HCT116 (cell line): ENCODE measurements at regions not wholly inside any gene's neighbourhood (a gene's known extent, or its start where the extent isn't known, plus 50 kb on each side); places are given as distances from the start of the nearest gene placed in this dataset.

ENCODE experiments used
- ATAC-seq: fragments of 200-7000 bp; cut with Tn5 transposase; 2 replicates; pipeline ENCODE4 v1.9.1; 2020; ENCODE audit warnings: mild to moderate bottlenecking, moderate library complexity
- BruUV-seq: library from RNA; stranded (reverse); fragments of 400-500 nt; replicated peaks from 2 replicates; lab custom pipeline; 2021; lab: Mats Ljungman, UMichigan
- CTCF ChIA-PET: fragments of 300-600 bp; sonication (Branson Sonifier 250); formaldehyde crosslinking; loops from one replicate; lab custom pipeline; 2021; ENCODE audit warnings: antibody characterized with exemption; lab: Charles Lee
- POLR2A ChIA-PET: fragments of 300-600, 350-600 bp; sonication (Branson Sonifier 250); formaldehyde crosslinking; loops from one replicate; lab custom pipeline; 2021; ENCODE audit warnings: antibody characterized with exemption; lab: Charles Lee
- RAD21 ChIA-PET, 2 experiments: fragments of 300-600 bp; sonication (Branson Sonifier 250); formaldehyde crosslinking; loops; one replicate each; lab custom pipeline; 2023; ENCODE audit warnings: low total read pairs in 2 of 2; ENCODE audit not compliant: uncharacterized antibody in 2 of 2, unreplicated experiment in 2 of 2, low non-redundant PET in 1 of 2; lab: Charles Lee
- DNase-seq: peaks from one replicate; pipeline ENCODE4 v3.0.0-alpha.2; 2010; ENCODE audit warnings: low read depth, low spot score
- H2AFZ ChIP-seq: fragments of 200-600 bp; shearing (Covaris generic), sonication (generic); 2 replicates; pipeline ENCODE4 v1.6.1; 2017; ENCODE audit warnings: low read depth, mixed run types, mixed read lengths, antibody characterized with exemption, low read length; ENCODE audit not compliant: poor library complexity, severe bottlenecking
- H3K27ac ChIP-seq: 2 replicates; pipeline ENCODE4 v1.5.1; 2012; ENCODE audit warnings: low read depth, low read length
- H3K27me3 ChIP-seq: fragments of 200-600 bp; sonication (generic); 2 replicates; pipeline ENCODE4 v1.6.1; 2016; ENCODE audit warnings: mixed run types, low read length, mixed read lengths; ENCODE audit not compliant: insufficient read depth
- H3K36me3 ChIP-seq, 2 experiments: fragments of 200-500 bp in 1 of 2; fragments of 200-600 bp in 1 of 2; sonication (Bioruptor generic) in 1 of 2; sonication (generic) in 1 of 2; 2 replicates each; pipeline versions ENCODE4 v1.5.1 to v1.6.1; 2014 to 2016; ENCODE audit warnings: low read length in 2 of 2, inconsistent platforms in 1 of 2, mixed read lengths in 1 of 2, mixed run types in 1 of 2; ENCODE audit not compliant: insufficient read depth in 2 of 2, control insufficient read depth in 1 of 2
- H3K4me1 ChIP-seq, 2 experiments: fragments of 200-600 bp in 1 of 2; sonication (generic) in 1 of 2; 2 replicates each; pipeline versions ENCODE4 v1.5.1 to v1.6.1; 2012 to 2017; ENCODE audit warnings: low read length in 2 of 2, inconsistent platforms in 1 of 2, mild to moderate bottlenecking in 1 of 2, mixed read lengths in 1 of 2, mixed run types in 1 of 2, moderate library complexity in 1 of 2; ENCODE audit not compliant: insufficient read depth in 2 of 2, control insufficient read depth in 1 of 2
- H3K4me2 ChIP-seq: fragments of 200-600 bp; sonication (generic); 2 replicates; pipeline ENCODE4 v1.6.1; 2017; ENCODE audit warnings: mixed run types, low read length, mixed read lengths
- H3K4me3 ChIP-seq, 2 experiments: fragments of 200-600 bp in 1 of 2; sonication (generic) in 1 of 2; replicated peaks in 1 of 2; 2 replicates each; pipeline ENCODE4 v1.5.1; 2011 to 2016; ENCODE audit warnings: low read length in 2 of 2, control low read depth in 1 of 2, low read depth in 1 of 2, mild to moderate bottlenecking in 1 of 2, mixed read lengths in 1 of 2, mixed run types in 1 of 2
- H3K79me2 ChIP-seq: fragments of 200-600 bp; sonication (generic); 2 replicates; pipeline ENCODE4 v1.6.1; 2017; ENCODE audit warnings: mild to moderate bottlenecking, mixed run types, low read length, moderate library complexity, mixed read lengths; ENCODE audit not compliant: insufficient read depth
- H3K9ac ChIP-seq: fragments of 200-600 bp; sonication (generic); 2 replicates; pipeline ENCODE4 v1.6.1; 2016; ENCODE audit warnings: low read length, mixed read lengths
- H3K9me2 ChIP-seq: fragments of 200-600 bp; sonication (generic), shearing (Covaris generic); 2 replicates; pipeline ENCODE4 v1.6.1; 2017; ENCODE audit warnings: mixed run types, mild to moderate bottlenecking, moderate library complexity; ENCODE audit not compliant: insufficient read depth
- H3K9me3 ChIP-seq, 2 experiments: fragments of 200-500 bp in 1 of 2; fragments of 200-600 bp in 1 of 2; sonication (Bioruptor generic) in 1 of 2; sonication (generic) in 1 of 2; 2 replicates each; pipeline ENCODE4 v1.6.1; 2014 to 2017; ENCODE audit warnings: low read length in 2 of 2, mixed read lengths in 2 of 2, inconsistent platforms in 1 of 2, low read depth in 1 of 2, mild to moderate bottlenecking in 1 of 2, mixed run types in 1 of 2, moderate library complexity in 1 of 2; ENCODE audit not compliant: control insufficient read depth in 1 of 2, insufficient read depth in 1 of 2
- H4K20me1 ChIP-seq: fragments of 200-600 bp; sonication (generic), shearing (Covaris generic); 2 replicates; pipeline ENCODE4 v1.6.1; 2017; ENCODE audit warnings: mixed run types, mild to moderate bottlenecking, moderate library complexity; ENCODE audit not compliant: insufficient read depth
- ATF3 ChIP-seq: IDR thresholded peaks from 2 replicates; pipeline ENCODE4 v1.6.1; 2012
- CBX3 ChIP-seq: IDR thresholded peaks from 2 replicates; pipeline ENCODE4 v1.6.1; 2012; ENCODE audit warnings: low read depth
- CEBPB ChIP-seq: IDR thresholded peaks from 2 replicates; pipeline ENCODE4 v1.6.1; 2012; ENCODE audit warnings: low read depth
- CTCF ChIP-seq, 3 experiments: fragments of 200-600 bp in 1 of 3; sonication (generic) in 1 of 3; IDR thresholded peaks in 2 of 3; conservative IDR thresholded peaks in 1 of 3; 2 replicates each; pipeline ENCODE4 v1.5.1; 2012 to 2017; ENCODE audit warnings: low read depth in 2 of 3, low read length in 2 of 3, antibody characterized with exemption in 1 of 3, borderline replicate concordance in 1 of 3, control low read depth in 1 of 3, mild to moderate bottlenecking in 1 of 3, mixed read lengths in 1 of 3, mixed run types in 1 of 3, moderate library complexity in 1 of 3; ENCODE audit not compliant: insufficient read depth in 1 of 3
- EGR1 ChIP-seq: IDR thresholded peaks from 2 replicates; pipeline ENCODE4 v1.6.1; 2012; ENCODE audit warnings: low read depth
- EZH2 ChIP-seq: fragments of 200-600 bp; sonication (generic); IDR thresholded peaks from 2 replicates; pipeline ENCODE4 v1.6.1; 2017; ENCODE audit warnings: antibody characterized with exemption, mixed run types
- EZH2phosphoT487 ChIP-seq: fragments of 200-600 bp; IDR thresholded peaks from 2 replicates; pipeline ENCODE4 v1.6.1; 2018; ENCODE audit warnings: antibody characterized with exemption, borderline replicate concordance
- FOSL1 ChIP-seq: IDR thresholded peaks from 2 replicates; pipeline ENCODE4 v1.6.1; 2012; ENCODE audit warnings: low read depth
- JUND ChIP-seq: IDR thresholded peaks from 2 replicates; pipeline ENCODE4 v1.6.1; 2012
- MAX ChIP-seq: IDR thresholded peaks from 2 replicates; pipeline ENCODE4 v1.6.1; 2012
- POLR2A ChIP-seq: IDR thresholded peaks from 2 replicates; pipeline ENCODE4 v1.7.0; 2011; ENCODE audit warnings: borderline replicate concordance; ENCODE audit not compliant: insufficient read depth, insufficient read length; ENCODE audit errors: extremely low read depth
- POLR2AphosphoS5 ChIP-seq: IDR thresholded peaks from 2 replicates; pipeline ENCODE4 v1.6.1; 2011; ENCODE audit warnings: mild to moderate bottlenecking, low read depth, low read length, moderate library complexity
- RAD21 ChIP-seq: IDR thresholded peaks from 2 replicates; pipeline ENCODE4 v1.6.1; 2012; ENCODE audit warnings: low read depth, mild to moderate bottlenecking
- REST ChIP-seq: IDR thresholded peaks from 2 replicates; pipeline ENCODE4 v1.6.1; 2012; ENCODE audit warnings: low read depth
- SIN3A ChIP-seq: IDR thresholded peaks from 2 replicates; pipeline ENCODE4 v1.6.1; 2012; ENCODE audit warnings: low read depth
- SRF ChIP-seq: IDR thresholded peaks from 2 replicates; pipeline ENCODE4 v1.6.1; 2012; ENCODE audit warnings: low read depth
- TCF7L2 ChIP-seq: IDR thresholded peaks from 2 replicates; pipeline ENCODE4 v1.7.0; 2011; ENCODE audit warnings: borderline replicate concordance, inconsistent platforms; ENCODE audit not compliant: insufficient read depth, insufficient read length; ENCODE audit errors: extremely low read depth
- YY1 ChIP-seq: IDR thresholded peaks from 2 replicates; pipeline ENCODE4 v1.6.1; 2011; ENCODE audit warnings: low read length, low read depth, moderate library complexity, mild to moderate bottlenecking; ENCODE audit not compliant: insufficient replicate concordance; ENCODE audit errors: extremely low read depth
- ZBTB33 ChIP-seq: IDR thresholded peaks from 2 replicates; pipeline ENCODE4 v1.6.1; 2011; ENCODE audit warnings: mild to moderate bottlenecking, low read length, moderate library complexity; ENCODE audit not compliant: insufficient replicate concordance; ENCODE audit errors: extremely low read depth
- ZFX ChIP-seq: fragments of 450-650 bp; IDR thresholded peaks from 2 replicates; pipeline ENCODE4 v1.6.1; 2017
- intact Hi-C: fragments of 100-400 bp; cut with micrococcal nuclease; formaldehyde crosslinking; loops from 2 replicates; pipeline ENCODE4 v1.10.0; 2022

- RAD21 ChIA-PET, result interaction anchor here in 1 of 2 experiments (0.6 kb wide), 1 partner anchor 471 kb away, joined by 3 read pairs; no protein-coding TSS in a partner anchor
- intact Hi-C loops, result no loop called here
- H3K36me3 ChIP-seq, result no peaks in the 10 kb centered on the region
These were observed 369.1 kb downstream of the ZNF521 start for GRCh38 chr18:24982831-24983230.

More at GRCh38 chr18:24982831-24983230, 369.1 kb downstream of the ZNF521 start:
- DNase-seq, result no peak
- Histone ChIP-seq H3K27ac (no peak overlapping the region), H3K9ac (no peak overlapping the region), H3K4me1 (no peaks in the 10 kb centered on the region), H3K79me2 (no peaks in the 10 kb centered on the region), H3K9me3 (no peaks in the 10 kb centered on the region), H3K27me3 (peaks cover 6% of the 10 kb centered on the region), H3K4me2 (no peak overlapping the region), H4K20me1 (no peaks in the 10 kb centered on the region), H2AFZ (no peak overlapping the region), H3K4me3 (no peak overlapping the region), H3K9me2 (no peaks in the 10 kb centered on the region)
- TF ChIP-seq ATF3 (no peak), SRF (no peak), CBX3 (no peak), YY1 (no peak), POLR2A (no peak), POLR2AphosphoS5 (no peak), CEBPB (no peak), SIN3A (no peak), MAX (no peak), ZFX (no peak), TCF7L2 (no peak), RAD21 (no peak), REST (no peak), EZH2phosphoT487 (no peak), JUND (no peak), EGR1 (no peak), EZH2 (no peak), ZBTB33 (no peak), FOSL1 (no peak), CTCF (IDR thresholded peaks at IDR 0.05 in 2 of 3, conservative IDR thresholded peaks at IDR 0.05 in 1 of 3; ENCODE audit: borderline replicate concordance in 1 of 3, insufficient read depth in 1 of 3, low read depth in 2 of 3, low read length in 2 of 3) (no peak)
- ChIA-PET POLR2A (no interaction called here), CTCF (no interaction called here)
- ATAC-seq, result no peak
- no TSS peak for BruUV-seq
